UCSD-AML1 (cell line): ENCODE measurements at regions not wholly inside any gene's neighbourhood (a gene's known extent, or its start where the extent isn't known, plus 50 kb on each side); places are given as distances from the start of the nearest gene placed in this dataset.
"Not testable (repeated sequence)": the region's sequence is repeated elsewhere in the genome, so short reads cannot be mapped to it uniquely, and the experiment has no call there.

Source experiments
- DNase-seq: peaks from one replicate; lab custom pipeline; 2025; ENCODE audit not compliant: unreplicated experiment; lab: John Stamatoyannopoulos, UW

GRCh38 chr1:177648138-177648537 lies 321.7 kb downstream of the SEC16B start:
- DNase-seq: no peak

- no peak for DNase-seq
These were observed 322.8 kb downstream of the SEC16B start for GRCh38 chr1:177646757-177647730.

GRCh38 chr1:177645491-177646190 lies 324.2 kb downstream of the SEC16B start:
- DNase-seq: no peak

GRCh38 chr1:177640687-177641086 lies 329.2 kb downstream of the SEC16B start:
- DNase-seq: no peak

GRCh38 chr1:177634151-177634550 lies 335.7 kb downstream of the SEC16B start:
- DNase-seq: not testable (repeated sequence)

- no peak for DNase-seq
These were observed 336.8 kb downstream of the SEC16B start for GRCh38 chr1:177632923-177633615.

GRCh38 chr1:177631770-177632169 lies 338.1 kb downstream of the SEC16B start:
- no peak for DNase-seq

- no peak for DNase-seq
These were observed 340.3 kb downstream of the SEC16B start for GRCh38 chr1:177629526-177629925.

- DNase-seq: no peak
These were observed 342.5 kb downstream of the SEC16B start for GRCh38 chr1:177627148-177627910.

GRCh38 chr1:177620636-177621190 lies 349.1 kb downstream of the SEC16B start:
- no peak for DNase-seq

- DNase-seq: no peak
These were observed 354.6 kb downstream of the SEC16B start for GRCh38 chr1:177615251-177615650.

GRCh38 chr1:177611402-177611801 lies 358.5 kb downstream of the SEC16B start:
- no peak for DNase-seq

- no peak for DNase-seq
These were observed 359.9 kb downstream of the SEC16B start for GRCh38 chr1:177609953-177610352.

- DNase-seq: no peak
These were observed 368.9 kb downstream of the SEC16B start for GRCh38 chr1:177600936-177601335.

GRCh38 chr1:177600321-177600720 lies 369.5 kb downstream of the SEC16B start:
- no peak for DNase-seq

GRCh38 chr1:177597393-177597792 lies 372.5 kb downstream of the SEC16B start:
- no peak for DNase-seq

- DNase-seq: no peak
These were observed 373.4 kb downstream of the SEC16B start for GRCh38 chr1:177596485-177596884.

- no peak for DNase-seq
These were observed 376.8 kb downstream of the SEC16B start for GRCh38 chr1:177593105-177593504.

GRCh38 chr1:177592624-177593023 lies 377.2 kb downstream of the SEC16B start:
- DNase-seq: no peak

GRCh38 chr1:177591155-177591554 lies 378.7 kb downstream of the SEC16B start:
- DNase-seq: no peak
